Tibial artery (tissue), 4 donors: ENCODE measurements at regions not wholly inside any gene's neighbourhood (a gene's known extent, or its start where the extent isn't known, plus 50 kb on each side); places are given as distances from the start of the nearest gene placed in this dataset.

Experiments
- DNase-seq, 2 donors: peaks; one replicate each; pipeline ENCODE4 v3.0.0-alpha.2; 2019
- H3K27ac ChIP-seq, 2 donors: fragments of 200-600 bp; sonication (generic) in 1 of 2; 1 replicate in 1 of 2; 2 replicates in 1 of 2; pipeline ENCODE4 v1.5.1; 2018 to 2019; ENCODE audit warnings: mild to moderate bottlenecking in 1 of 2
- H3K27me3 ChIP-seq, 2 donors: fragments of 200-600 bp; sonication (generic) in 1 of 2; one replicate each; pipeline versions ENCODE4 v1.5.1 to v1.6.0; 2016 to 2019
- H3K36me3 ChIP-seq, 3 donors: fragments of 200-600 bp; sonication (generic) in 2 of 3; one replicate each; pipeline ENCODE4 v1.5.1; 2016 to 2019; ENCODE audit warnings: mild to moderate bottlenecking in 2 of 3
- H3K4me1 ChIP-seq, 4 donors: fragments of 200-600 bp; sonication (generic) in 2 of 4; 1 replicate in 3 of 4; 2 replicates in 1 of 4; pipeline ENCODE4 v1.5.1; 2016 to 2019
- H3K4me3 ChIP-seq, 2 donors: fragments of 200-600 bp; sonication (generic) in 1 of 2; 1 replicate in 1 of 2; 2 replicates in 1 of 2; pipeline ENCODE4 v1.5.1; 2018 to 2019; ENCODE audit warnings: mild to moderate bottlenecking in 2 of 2
- H3K9me3 ChIP-seq, 3 donors: fragments of 200-600 bp; sonication (generic) in 1 of 3; one replicate each; pipeline ENCODE4 v1.5.1; 2016 to 2019
- intact Hi-C: fragments of 100-400 bp; cut with DNase I; formaldehyde crosslinking; loops from one replicate; pipeline ENCODE4 v1.15.0; 2023; ENCODE audit warnings: low total_unique reads
- TF ChIP-seq, protein P1 (sequence below), 2 experiments: fragments of 200-600 bp in 1 of 2; fragments of 450-650 bp in 1 of 2; IDR thresholded peaks; one replicate each; pipeline ENCODE4 v1.5.1; 2017 to 2019; ENCODE audit warnings: antibody characterized with exemption in 2 of 2, mild to moderate bottlenecking in 1 of 2, moderate library complexity in 1 of 2

DNA sequence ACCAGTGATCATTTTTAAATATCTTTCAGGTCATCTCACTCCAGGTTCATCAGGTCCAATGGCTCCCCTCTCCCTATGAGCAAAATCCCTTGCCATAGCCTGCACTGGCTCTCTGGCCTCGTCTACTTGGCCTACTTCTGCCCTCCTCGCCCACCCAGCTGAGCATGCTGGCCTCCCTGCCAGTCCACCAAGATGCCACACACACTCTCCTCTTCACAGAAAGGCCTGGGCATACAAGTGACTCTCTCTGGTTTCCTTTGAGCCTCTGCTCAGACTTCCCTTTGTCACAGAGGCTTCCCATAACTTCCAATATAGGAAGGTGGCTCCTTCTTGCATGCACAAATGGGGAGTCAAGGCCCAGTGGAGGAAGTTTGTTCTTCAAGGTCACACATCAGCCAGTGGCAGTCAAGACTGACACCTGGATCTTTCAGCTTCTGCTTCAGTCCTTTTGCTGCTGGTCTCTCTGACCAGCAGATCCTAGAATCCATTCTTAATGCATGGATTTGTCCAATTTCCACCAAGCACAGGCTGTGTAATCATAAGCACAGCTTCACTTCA lies 223.2 kb upstream of the HES1 start:
- intact Hi-C loops, result no loop called here
- Histone ChIP-seq H3K27ac (no peak overlapping the region), H3K4me1 (peaks cover 0 to 6% (median 0%) of the 10 kb centered on the region in 4 donors), H3K36me3 (no peaks in the 10 kb centered on the region), H3K9me3 (peaks cover 0 to 9% (median 4%) of the 10 kb centered on the region in 3 donors), H3K4me3 (no peak overlapping the region), H3K27me3 (peaks cover 0 to 6% of the 10 kb centered on the region in 2 donors)
- TF ChIP-seq, protein P1, sequence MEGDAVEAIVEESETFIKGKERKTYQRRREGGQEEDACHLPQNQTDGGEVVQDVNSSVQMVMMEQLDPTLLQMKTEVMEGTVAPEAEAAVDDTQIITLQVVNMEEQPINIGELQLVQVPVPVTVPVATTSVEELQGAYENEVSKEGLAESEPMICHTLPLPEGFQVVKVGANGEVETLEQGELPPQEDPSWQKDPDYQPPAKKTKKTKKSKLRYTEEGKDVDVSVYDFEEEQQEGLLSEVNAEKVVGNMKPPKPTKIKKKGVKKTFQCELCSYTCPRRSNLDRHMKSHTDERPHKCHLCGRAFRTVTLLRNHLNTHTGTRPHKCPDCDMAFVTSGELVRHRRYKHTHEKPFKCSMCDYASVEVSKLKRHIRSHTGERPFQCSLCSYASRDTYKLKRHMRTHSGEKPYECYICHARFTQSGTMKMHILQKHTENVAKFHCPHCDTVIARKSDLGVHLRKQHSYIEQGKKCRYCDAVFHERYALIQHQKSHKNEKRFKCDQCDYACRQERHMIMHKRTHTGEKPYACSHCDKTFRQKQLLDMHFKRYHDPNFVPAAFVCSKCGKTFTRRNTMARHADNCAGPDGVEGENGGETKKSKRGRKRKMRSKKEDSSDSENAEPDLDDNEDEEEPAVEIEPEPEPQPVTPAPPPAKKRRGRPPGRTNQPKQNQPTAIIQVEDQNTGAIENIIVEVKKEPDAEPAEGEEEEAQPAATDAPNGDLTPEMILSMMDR (IDR thresholded peaks at IDR 0.05), result no peak
- no peak for DNase-seq

DNA sequence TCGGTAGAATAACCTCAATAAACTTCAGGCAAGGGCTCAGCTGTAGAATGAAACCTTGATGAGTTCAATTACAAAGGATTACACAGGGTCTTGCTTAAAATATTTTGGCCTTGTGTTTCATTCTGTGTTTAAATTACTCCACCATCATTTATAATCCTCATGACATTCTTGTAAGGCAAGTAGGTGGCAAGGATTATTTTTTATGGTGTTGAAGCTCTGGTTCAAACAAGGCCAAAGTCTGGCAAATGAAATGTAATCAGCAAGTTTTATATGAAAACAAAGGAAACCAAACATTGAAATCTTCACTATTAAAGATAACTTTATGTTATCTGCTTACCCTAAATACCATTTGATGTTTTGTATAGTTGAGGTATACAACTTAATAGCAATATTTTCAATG lies 221.3 kb upstream of the HES1 start:
- H3K4me3 ChIP-seq, result no peak overlapping the region
- H3K36me3 ChIP-seq, result no peaks in the 10 kb centered on the region
- H3K4me1 ChIP-seq, result peaks cover 0 to 6% (median 0%) of the 10 kb centered on the region in 4 donors
- DNase-seq, result no peak
- no peak overlapping the region for H3K27ac ChIP-seq
- peaks cover 0 to 4% of the 10 kb centered on the region in 2 donors for H3K27me3 ChIP-seq
- H3K9me3 ChIP-seq, result no peaks in the 10 kb centered on the region
- TF ChIP-seq, protein P1 (IDR thresholded peaks at IDR 0.05), result no peak
- intact Hi-C loops, result no loop called here

- H3K4me1 ChIP-seq, result peaks cover 0 to 6% (median 0%) of the 10 kb centered on the region in 4 donors
- peaks cover 0 to 3% of the 10 kb centered on the region in 2 donors for H3K27me3 ChIP-seq
- no peaks in the 10 kb centered on the region for H3K9me3 ChIP-seq
- TF ChIP-seq, protein P1 (IDR thresholded peaks at IDR 0.05), result no peak
- no peak overlapping the region for H3K4me3 ChIP-seq
- no peak overlapping the region for H3K27ac ChIP-seq
- DNase-seq, result no peak
- H3K36me3 ChIP-seq, result no peaks in the 10 kb centered on the region
- intact Hi-C loops, result no loop called here
Measured at GRCh38 chr3:193915099-193915498, 220.8 kb upstream of the HES1 start.

- TF ChIP-seq, protein P1 (IDR thresholded peaks at IDR 0.05), result no peak
- DNase-seq, result no peak
- Histone ChIP-seq H3K4me3 (no peak overlapping the region), H3K27ac (no peak overlapping the region), H3K27me3 (peaks cover 0 to 3% of the 10 kb centered on the region in 2 donors), H3K36me3 (no peaks in the 10 kb centered on the region), H3K9me3 (no peaks in the 10 kb centered on the region), H3K4me1 (peaks cover 0 to 5% (median 0%) of the 10 kb centered on the region in 4 donors)
- intact Hi-C loops, result no loop called here
Measured at GRCh38 chr3:193915613-193916012, 220.3 kb upstream of the HES1 start.

- Histone ChIP-seq H3K36me3 (no peaks in the 10 kb centered on the region), H3K27me3 (peaks cover 0 to 3% of the 10 kb centered on the region in 2 donors), H3K9me3 (no peaks in the 10 kb centered on the region), H3K4me1 (no peaks in the 10 kb centered on the region), H3K4me3 (no peak overlapping the region), H3K27ac (no peak overlapping the region)
- no peak for DNase-seq
- TF ChIP-seq, protein P1 (IDR thresholded peaks at IDR 0.05), result no peak
- intact Hi-C loops, result no loop called here
Measured at GRCh38 chr3:193917158-193917557, 218.8 kb upstream of the HES1 start.

DNA sequence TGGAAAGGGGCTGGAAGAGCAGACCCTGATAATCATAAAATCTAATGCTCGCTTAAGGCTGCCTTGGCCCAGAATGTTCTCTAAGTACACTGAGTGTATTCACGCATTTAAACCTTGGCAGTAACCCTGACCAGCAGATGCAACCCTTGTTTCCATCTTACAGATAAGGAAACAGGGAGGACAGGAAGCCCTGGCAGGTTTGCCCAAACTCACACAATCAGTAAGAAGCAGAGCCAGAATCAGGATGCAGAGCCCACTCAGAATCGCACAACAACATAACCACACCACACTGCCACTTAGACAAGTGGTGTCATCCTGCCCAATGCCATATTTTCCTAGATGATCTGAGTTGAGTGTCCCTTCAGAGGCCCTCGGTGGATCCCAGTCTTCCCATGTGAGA lies 214.5 kb upstream of the HES1 start:
- no peaks in the 10 kb centered on the region for H3K27me3 ChIP-seq
- no peak overlapping the region for H3K27ac ChIP-seq
- no peaks in the 10 kb centered on the region for H3K4me1 ChIP-seq
- peaks cover 0 to 22% (median 11%) of the 10 kb centered on the region in 3 donors for H3K9me3 ChIP-seq
- TF ChIP-seq, protein P1 (IDR thresholded peaks at IDR 0.05), result no peak
- no peak overlapping the region for H3K4me3 ChIP-seq
- no peak for DNase-seq
- no peaks in the 10 kb centered on the region for H3K36me3 ChIP-seq
- intact Hi-C loops, result no loop called here
